SK-N-MC (cell line): ENCODE measurements at regions not wholly inside any gene's neighbourhood (a gene's known extent, or its start where the extent isn't known, plus 50 kb on each side); places are given as distances from the start of the nearest gene placed in this dataset.

Experiments used
- EZH2 ChIP-seq: fragments of 200-600 bp; sonication (generic); IDR thresholded peaks from one replicate; pipeline ENCODE4 v1.6.1; 2017; ENCODE audit warnings: antibody characterized with exemption
- FOXP2 ChIP-seq: optimal IDR thresholded peaks from 2 replicates; pipeline ENCODE3; 2011; ENCODE audit warnings: mild to moderate bottlenecking, moderate library complexity; ENCODE audit not compliant: insufficient read depth; ENCODE audit errors: extremely low read length, control extremely low read depth
- POLR2AphosphoS5 ChIP-seq: IDR thresholded peaks from 2 replicates; pipeline ENCODE4 v1.6.1; 2012; ENCODE audit warnings: mild to moderate bottlenecking, low read depth, low read length, borderline replicate concordance

GRCh38 chr10:44053391-44053790, 331.5 kb downstream of the CXCL12 start:
- no peak for TF ChIP-seq POLR2AphosphoS5
- TF ChIP-seq FOXP2 = no peak
- TF ChIP-seq EZH2 = no peak
